BE2C (cell line): ENCODE measurements at regions not wholly inside any gene's neighbourhood (a gene's known extent, or its start where the extent isn't known, plus 50 kb on each side); places are given as distances from the start of the nearest gene placed in this dataset.
A peak's percentile ranks its signal among the peaks of the same experiment; 100 is the strongest.

Experiments used
- DNase-seq: peaks from one replicate; pipeline ENCODE4 v3.0.0-alpha.2; 2020
- H3K27me3 ChIP-seq: fragments of 250-450 bp; sonication (Bioruptor Pico); 2 replicates; pipeline ENCODE4 v1.5.1; 2020; ENCODE audit warnings: mild to moderate bottlenecking
- H3K36me3 ChIP-seq: fragments of 250-450 bp; sonication (Bioruptor Pico); 2 replicates; pipeline ENCODE4 v1.5.1; 2020; ENCODE audit warnings: mild to moderate bottlenecking
- H3K4me1 ChIP-seq: fragments of 250-450 bp; sonication (Bioruptor Pico); 2 replicates; pipeline ENCODE4 v1.5.1; 2020
- H3K4me3 ChIP-seq: 2 replicates; pipeline ENCODE4 v1.5.1; 2011; ENCODE audit warnings: low read depth, low read length
- H3K9me3 ChIP-seq: fragments of 250-450 bp; sonication (Bioruptor Pico); 2 replicates; pipeline ENCODE4 v1.5.1; 2020
- CTCF ChIP-seq: IDR thresholded peaks from 2 replicates; pipeline ENCODE4 v1.5.1; 2012; ENCODE audit warnings: mild to moderate bottlenecking, low read depth, low read length

- H3K4me3 ChIP-seq: no peak overlapping the region
- no peaks in the 10 kb centered on the region for H3K4me1 ChIP-seq
- no peak for DNase-seq
- no peaks in the 10 kb centered on the region for H3K9me3 ChIP-seq
- no peaks in the 10 kb centered on the region for H3K36me3 ChIP-seq
- no peak for TF ChIP-seq CTCF
- peaks cover 28% of the 10 kb centered on the region for H3K27me3 ChIP-seq
Measured at GRCh38 chr5:1642621-1643061, 118.9 kb upstream of the LPCAT1 start.

GRCh38 chr5:1642221-1642620 is 118.5 kb upstream of the LPCAT1 start:
- no peak for DNase-seq
- no peaks in the 10 kb centered on the region for H3K4me1 ChIP-seq
- H3K4me3 ChIP-seq: no peak overlapping the region
- no peaks in the 10 kb centered on the region for H3K36me3 ChIP-seq
- no peak for TF ChIP-seq CTCF
- H3K27me3 ChIP-seq: peaks cover 28% of the 10 kb centered on the region
- H3K9me3 ChIP-seq: no peaks in the 10 kb centered on the region

DNA sequence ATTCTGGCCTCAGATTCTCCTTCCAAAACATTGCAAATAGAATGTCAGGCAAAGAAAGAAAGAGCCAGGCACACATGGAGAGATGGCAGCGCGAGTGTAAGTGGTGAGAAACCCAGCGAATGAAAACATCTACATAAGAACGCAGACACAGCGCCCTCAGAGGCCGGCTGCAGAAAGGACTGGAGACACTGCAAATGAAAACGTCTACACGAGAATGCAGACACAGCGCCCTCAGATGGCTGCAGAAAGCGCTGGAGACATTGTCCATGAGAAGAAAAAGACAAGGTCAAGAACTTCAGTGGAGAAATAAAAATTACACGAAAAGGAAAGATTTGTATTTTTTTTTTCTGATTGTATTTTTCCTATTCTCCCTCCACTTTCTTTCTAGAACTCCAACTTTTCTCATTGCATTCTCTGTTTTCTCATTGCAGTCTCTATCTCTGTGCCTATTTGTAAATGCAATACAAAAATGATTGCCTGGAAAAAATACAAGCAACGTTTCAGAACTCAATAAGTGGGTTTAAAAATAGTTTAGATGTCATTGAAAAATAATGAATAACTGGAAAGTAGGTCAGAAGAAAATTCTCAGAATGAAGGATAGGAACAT is 117.9 kb upstream of the LPCAT1 start:
- H3K27me3 ChIP-seq: peaks cover 28% of the 10 kb centered on the region
- no peak overlapping the region for H3K4me3 ChIP-seq
- no peaks in the 10 kb centered on the region for H3K9me3 ChIP-seq
- peak; percentile 76 for DNase-seq
- no peaks in the 10 kb centered on the region for H3K36me3 ChIP-seq
- peak; percentile 96 for TF ChIP-seq CTCF
- no peaks in the 10 kb centered on the region for H3K4me1 ChIP-seq

GRCh38 chr5:1641041-1641440 is 117.3 kb upstream of the LPCAT1 start:
- H3K4me3 ChIP-seq: no peak overlapping the region
- peaks cover 28% of the 10 kb centered on the region for H3K27me3 ChIP-seq
- H3K9me3 ChIP-seq: no peaks in the 10 kb centered on the region
- H3K4me1 ChIP-seq: no peaks in the 10 kb centered on the region
- TF ChIP-seq CTCF: no peak
- H3K36me3 ChIP-seq: no peaks in the 10 kb centered on the region
- no peak for DNase-seq

DNA sequence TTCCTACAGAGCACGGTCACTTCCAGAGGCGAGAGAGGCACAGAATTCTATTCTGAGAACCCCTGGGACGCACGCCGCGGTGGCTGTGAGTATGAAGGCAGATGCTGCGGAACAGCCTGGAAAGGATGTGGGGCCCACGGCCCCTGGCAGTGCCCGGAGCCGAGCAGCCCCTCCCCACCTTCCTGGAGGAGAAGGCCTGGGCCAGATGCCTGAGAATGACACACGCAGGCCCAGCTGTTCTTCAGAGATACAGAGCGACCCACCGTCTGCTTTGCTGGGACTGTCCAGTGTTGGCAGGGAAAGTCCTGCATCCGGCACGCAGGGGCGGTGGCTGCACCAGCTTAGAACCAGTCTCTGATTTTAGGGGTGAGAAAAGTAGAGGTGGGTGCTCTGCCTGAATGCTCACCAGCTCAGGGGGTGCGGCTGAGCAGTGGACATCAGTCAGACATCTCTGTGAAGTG is 116.7 kb upstream of the LPCAT1 start:
- H3K4me3 ChIP-seq: no peak overlapping the region
- H3K27me3 ChIP-seq: peaks cover 27% of the 10 kb centered on the region
- DNase-seq: no peak
- H3K9me3 ChIP-seq: no peaks in the 10 kb centered on the region
- H3K36me3 ChIP-seq: no peaks in the 10 kb centered on the region
- no peaks in the 10 kb centered on the region for H3K4me1 ChIP-seq
- no peak for TF ChIP-seq CTCF

GRCh38 chr5:1639757-1640156 is 116.0 kb upstream of the LPCAT1 start:
- Histone ChIP-seq H3K36me3 (no peaks in the 10 kb centered on the region), H3K4me1 (no peaks in the 10 kb centered on the region), H3K4me3 (no peak overlapping the region), H3K27me3 (peaks cover 21% of the 10 kb centered on the region), H3K9me3 (no peaks in the 10 kb centered on the region)
- no peak for DNase-seq
- TF ChIP-seq CTCF: no peak
